ENCODE measurements at regions not wholly inside any gene's neighbourhood (a gene's known extent, or its start where the extent isn't known, plus 50 kb on each side); places are given as distances from the start of the nearest gene placed in this dataset.

DNA sequence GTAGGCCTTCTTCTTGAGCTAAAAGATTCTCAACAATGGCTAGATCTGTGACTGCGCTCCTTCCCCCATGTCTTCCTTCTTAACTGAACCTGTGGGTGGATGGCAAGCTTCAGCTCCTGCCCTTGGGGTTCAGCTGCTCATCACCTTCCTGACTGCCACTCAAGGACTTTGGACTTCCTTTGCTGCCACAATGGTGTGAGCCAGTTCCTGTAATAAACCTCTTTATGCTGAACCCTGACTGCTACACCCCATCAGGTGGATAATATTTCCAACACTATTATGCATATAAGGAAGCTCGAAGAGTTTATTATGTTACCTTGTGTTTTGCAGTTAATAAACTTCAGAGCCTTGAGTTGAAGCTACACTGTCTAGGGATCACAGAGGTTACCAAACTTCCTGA, 208.9 kb upstream of the SLC10A2 start:
- no peak for TF ChIP-seq ZNF747 (tag by site-specific recombination; IDR thresholded peaks at IDR 0.05)
- TF ChIP-seq ZNF529 (tag by site-specific recombination; IDR thresholded peaks at IDR 0.05; ENCODE audit: insufficient replicate concordance), result no peak
- TF ChIP-seq KLF8 (tag by site-specific recombination; IDR thresholded peaks at IDR 0.05), result no peak
- no peak for TF ChIP-seq ZNF707 (tag by site-specific recombination; IDR thresholded peaks at IDR 0.05)
- TF ChIP-seq, protein P1, sequence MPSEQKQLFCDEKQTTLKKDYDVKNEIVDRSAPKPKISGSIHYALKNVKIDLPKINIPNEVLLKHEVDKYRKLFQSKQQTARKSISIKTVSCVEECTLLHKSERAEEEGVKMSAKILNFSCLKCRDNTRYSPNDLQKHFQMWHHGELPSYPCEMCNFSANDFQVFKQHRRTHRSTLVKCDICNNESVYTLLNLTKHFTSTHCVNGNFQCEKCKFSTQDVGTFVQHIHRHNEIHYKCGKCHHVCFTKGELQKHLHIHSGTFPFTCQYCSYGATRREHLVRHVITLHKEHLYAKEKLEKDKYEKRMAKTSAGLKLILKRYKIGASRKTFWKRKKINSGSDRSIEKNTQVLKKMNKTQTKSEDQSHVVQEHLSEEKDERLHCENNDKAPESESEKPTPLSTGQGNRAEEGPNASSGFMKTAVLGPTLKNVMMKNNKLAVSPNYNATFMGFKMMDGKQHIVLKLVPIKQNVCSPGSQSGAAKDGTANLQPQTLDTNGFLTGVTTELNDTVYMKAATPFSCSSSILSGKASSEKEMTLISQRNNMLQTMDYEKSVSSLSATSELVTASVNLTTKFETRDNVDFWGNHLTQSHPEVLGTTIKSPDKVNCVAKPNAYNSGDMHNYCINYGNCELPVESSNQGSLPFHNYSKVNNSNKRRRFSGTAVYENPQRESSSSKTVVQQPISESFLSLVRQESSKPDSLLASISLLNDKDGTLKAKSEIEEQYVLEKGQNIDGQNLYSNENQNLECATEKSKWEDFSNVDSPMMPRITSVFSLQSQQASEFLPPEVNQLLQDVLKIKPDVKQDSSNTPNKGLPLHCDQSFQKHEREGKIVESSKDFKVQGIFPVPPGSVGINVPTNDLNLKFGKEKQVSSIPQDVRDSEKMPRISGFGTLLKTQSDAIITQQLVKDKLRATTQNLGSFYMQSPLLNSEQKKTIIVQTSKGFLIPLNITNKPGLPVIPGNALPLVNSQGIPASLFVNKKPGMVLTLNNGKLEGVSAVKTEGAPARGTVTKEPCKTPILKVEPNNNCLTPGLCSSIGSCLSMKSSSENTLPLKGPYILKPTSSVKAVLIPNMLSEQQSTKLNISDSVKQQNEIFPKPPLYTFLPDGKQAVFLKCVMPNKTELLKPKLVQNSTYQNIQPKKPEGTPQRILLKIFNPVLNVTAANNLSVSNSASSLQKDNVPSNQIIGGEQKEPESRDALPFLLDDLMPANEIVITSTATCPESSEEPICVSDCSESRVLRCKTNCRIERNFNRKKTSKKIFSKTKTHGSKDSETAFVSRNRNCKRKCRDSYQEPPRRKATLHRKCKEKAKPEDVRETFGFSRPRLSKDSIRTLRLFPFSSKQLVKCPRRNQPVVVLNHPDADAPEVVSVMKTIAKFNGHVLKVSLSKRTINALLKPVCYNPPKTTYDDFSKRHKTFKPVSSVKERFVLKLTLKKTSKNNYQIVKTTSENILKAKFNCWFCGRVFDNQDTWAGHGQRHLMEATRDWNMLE (tag by site-specific recombination; conservative IDR thresholded peaks at IDR 0.05; ENCODE audit: low read depth), result no peak
- no peak for TF ChIP-seq ZBTB8A (tag by site-specific recombination; IDR thresholded peaks at IDR 0.05)
- TF ChIP-seq ZNF146 (tag by site-specific recombination; IDR thresholded peaks at IDR 0.05), result no peak
- TF ChIP-seq SCRT1 (tag by site-specific recombination; IDR thresholded peaks at IDR 0.05; ENCODE audit: borderline replicate concordance), result no peak
- ChIA-PET POLR2A (interaction anchor here (0.6 kb wide), 1 partner anchor 27 kb away, joined by 3 read pairs; no protein-coding TSS in a partner anchor), CTCF (interaction anchor here (0.6 kb wide), 1 partner anchor 86 kb away, joined by 6 read pairs; no protein-coding TSS in a partner anchor)

GRCh38 chr13:103273825-103274224, 207.6 kb upstream of the SLC10A2 start:
- TF ChIP-seq ZEB2 (tag by site-specific recombination; IDR thresholded peaks at IDR 0.05) (no peak), ZNF112 (tag by site-specific recombination; IDR thresholded peaks at IDR 0.05) (no peak), ZNF335 (tag by site-specific recombination; conservative IDR thresholded peaks at IDR 0.05) (no peak), ZNF311 (tag by site-specific recombination; IDR thresholded peaks at IDR 0.05; ENCODE audit: borderline replicate concordance) (no peak), ZNF830 (tag by site-specific recombination; IDR thresholded peaks at IDR 0.05; ENCODE audit: low read depth) (no peak), ZNF202 (tag by site-specific recombination; IDR thresholded peaks at IDR 0.05; ENCODE audit: borderline replicate concordance) (no peak), SCRT1 (tag by site-specific recombination; IDR thresholded peaks at IDR 0.05; ENCODE audit: borderline replicate concordance) (no peak)
- Histone ChIP-seq H3K36me3 (ENCODE audit: control insufficient read depth in 2 of 2, insufficient read depth in 1 of 2, low read length in 2 of 2) (no peaks in the 10 kb centered on the region), H3K4me1 (ENCODE audit: control insufficient read depth, insufficient read depth, low read length) (peaks cover 3% of the 10 kb centered on the region; the same call in 1 of the 2 replicates), H3K9me3 (ENCODE audit: control insufficient read depth, insufficient read depth, low read depth, low read length) (no peaks in the 10 kb centered on the region), H3K4me3 (ENCODE audit: low read depth, low read length) (no peak overlapping the region), H3K27ac (ENCODE audit: extremely low read depth, low read depth, low read length) (no peak overlapping the region)
- ChIA-PET POLR2A (no interaction called here), CTCF (interaction anchor here (0.6 kb wide), 2 partner anchors 77 to 1021 kb away, joined by 3 read pairs; no protein-coding TSS in a partner anchor)

More for the DNA sequence above, 208.9 kb upstream of the SLC10A2 start:
- Histone ChIP-seq H3K36me3 (ENCODE audit: control insufficient read depth in 2 of 2, insufficient read depth in 1 of 2, low read length in 2 of 2) (no peaks in the 10 kb centered on the region), H3K27ac (ENCODE audit: extremely low read depth, low read depth, low read length) (no peak overlapping the region), H3K4me3 (ENCODE audit: low read depth, low read length) (no peak overlapping the region), H3K4me1 (ENCODE audit: control insufficient read depth, insufficient read depth, low read length) (peaks cover 3% of the 10 kb centered on the region; the same call in 1 of the 2 replicates), H3K9me3 (ENCODE audit: control insufficient read depth, insufficient read depth, low read depth, low read length) (no peaks in the 10 kb centered on the region)

DNA sequence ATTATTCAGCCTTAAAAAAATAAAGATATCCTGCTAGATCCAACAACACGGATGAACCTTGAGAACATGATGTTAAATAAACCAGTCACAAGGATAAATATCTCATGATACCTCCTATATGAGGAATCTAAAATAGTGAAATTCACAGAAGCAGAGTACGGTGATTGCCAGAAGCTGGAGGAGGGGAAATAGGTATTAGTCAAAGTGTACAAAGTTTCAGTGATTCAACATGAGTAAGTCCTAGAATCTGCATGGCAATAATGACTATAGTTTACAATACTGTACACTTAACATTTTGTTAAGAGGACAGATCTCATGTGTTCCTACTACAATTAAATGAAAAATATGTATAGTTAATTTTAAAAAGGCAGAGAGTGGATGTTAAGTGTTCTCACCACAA, 206.6 kb upstream of the SLC10A2 start:
- peaks cover 3% of the 10 kb centered on the region; the same call in 1 of the 2 replicates for H3K4me1 ChIP-seq (ENCODE audit: control insufficient read depth, insufficient read depth, low read length)
- no peaks in the 10 kb centered on the region for H3K9me3 ChIP-seq (ENCODE audit: control insufficient read depth, insufficient read depth, low read depth, low read length)
- POLR2A ChIA-PET, result no interaction called here
- CTCF ChIA-PET, result no interaction called here
- H3K36me3 ChIP-seq (ENCODE audit: control insufficient read depth in 2 of 2, insufficient read depth in 1 of 2, low read length in 2 of 2), result no peaks in the 10 kb centered on the region
- no peak overlapping the region for H3K4me3 ChIP-seq (ENCODE audit: low read depth, low read length)
- no peak overlapping the region for H3K27ac ChIP-seq (ENCODE audit: extremely low read depth, low read depth, low read length)
- no peak for TF ChIP-seq ZNF514 (tag by site-specific recombination; IDR thresholded peaks at IDR 0.05)
- no peak for TF ChIP-seq ZNF169 (tag by site-specific recombination; IDR thresholded peaks at IDR 0.05)
- TF ChIP-seq ZNF175 (tag by site-specific recombination; IDR thresholded peaks at IDR 0.05), result no peak
- TF ChIP-seq, protein P2, sequence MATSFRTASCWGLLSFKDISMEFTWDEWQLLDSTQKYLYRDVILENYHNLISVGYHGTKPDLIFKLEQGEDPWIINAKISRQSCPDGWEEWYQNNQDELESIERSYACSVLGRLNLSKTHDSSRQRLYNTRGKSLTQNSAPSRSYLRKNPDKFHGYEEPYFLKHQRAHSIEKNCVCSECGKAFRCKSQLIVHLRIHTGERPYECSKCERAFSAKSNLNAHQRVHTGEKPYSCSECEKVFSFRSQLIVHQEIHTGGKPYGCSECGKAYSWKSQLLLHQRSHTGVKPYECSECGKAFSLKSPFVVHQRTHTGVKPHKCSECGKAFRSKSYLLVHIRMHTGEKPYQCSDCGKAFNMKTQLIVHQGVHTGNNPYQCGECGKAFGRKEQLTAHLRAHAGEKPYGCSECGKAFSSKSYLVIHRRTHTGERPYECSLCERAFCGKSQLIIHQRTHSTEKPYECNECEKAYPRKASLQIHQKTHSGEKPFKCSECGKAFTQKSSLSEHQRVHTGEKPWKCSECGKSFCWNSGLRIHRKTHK (tag by site-specific recombination; IDR thresholded peaks at IDR 0.05), result no peak
- no peak for TF ChIP-seq YY2 (tag by site-specific recombination; IDR thresholded peaks at IDR 0.05)
- TF ChIP-seq PRDM1 (tag by site-specific recombination; IDR thresholded peaks at IDR 0.05), result no peak
- no peak for TF ChIP-seq ZNF426 (tag by site-specific recombination; IDR thresholded peaks at IDR 0.05)
- TF ChIP-seq ZSCAN23 (tag by site-specific recombination; IDR thresholded peaks at IDR 0.05), result no peak
- TF ChIP-seq REPIN1 (tag by site-specific recombination; IDR thresholded peaks at IDR 0.05; ENCODE audit: low read depth), result no peak
- no peak for TF ChIP-seq ZNF585B (tag by site-specific recombination; IDR thresholded peaks at IDR 0.05)
- TF ChIP-seq ZNF830 (tag by site-specific recombination; IDR thresholded peaks at IDR 0.05; ENCODE audit: low read depth), result no peak
- TF ChIP-seq ZNF530 (tag by site-specific recombination; IDR thresholded peaks at IDR 0.05; ENCODE audit: low read depth), result no peak
- TF ChIP-seq BCL6B (tag by site-specific recombination; IDR thresholded peaks at IDR 0.05), result no peak
